GM12892 (cell line): ENCODE measurements at regions not wholly inside any gene's neighbourhood (a gene's known extent, or its start where the extent isn't known, plus 50 kb on each side); places are given as distances from the start of the nearest gene placed in this dataset.

Source experiments
- POLR2A ChIP-seq: IDR thresholded peaks from 2 replicates; pipeline ENCODE4 v1.6.1; 2011; ENCODE audit warnings: low read depth, low read length, control low read depth
- POLR2AphosphoS5 ChIP-seq: IDR thresholded peaks from 2 replicates; pipeline ENCODE4 v1.6.1; 2011; ENCODE audit warnings: low read depth, low read length, control low read depth

DNA sequence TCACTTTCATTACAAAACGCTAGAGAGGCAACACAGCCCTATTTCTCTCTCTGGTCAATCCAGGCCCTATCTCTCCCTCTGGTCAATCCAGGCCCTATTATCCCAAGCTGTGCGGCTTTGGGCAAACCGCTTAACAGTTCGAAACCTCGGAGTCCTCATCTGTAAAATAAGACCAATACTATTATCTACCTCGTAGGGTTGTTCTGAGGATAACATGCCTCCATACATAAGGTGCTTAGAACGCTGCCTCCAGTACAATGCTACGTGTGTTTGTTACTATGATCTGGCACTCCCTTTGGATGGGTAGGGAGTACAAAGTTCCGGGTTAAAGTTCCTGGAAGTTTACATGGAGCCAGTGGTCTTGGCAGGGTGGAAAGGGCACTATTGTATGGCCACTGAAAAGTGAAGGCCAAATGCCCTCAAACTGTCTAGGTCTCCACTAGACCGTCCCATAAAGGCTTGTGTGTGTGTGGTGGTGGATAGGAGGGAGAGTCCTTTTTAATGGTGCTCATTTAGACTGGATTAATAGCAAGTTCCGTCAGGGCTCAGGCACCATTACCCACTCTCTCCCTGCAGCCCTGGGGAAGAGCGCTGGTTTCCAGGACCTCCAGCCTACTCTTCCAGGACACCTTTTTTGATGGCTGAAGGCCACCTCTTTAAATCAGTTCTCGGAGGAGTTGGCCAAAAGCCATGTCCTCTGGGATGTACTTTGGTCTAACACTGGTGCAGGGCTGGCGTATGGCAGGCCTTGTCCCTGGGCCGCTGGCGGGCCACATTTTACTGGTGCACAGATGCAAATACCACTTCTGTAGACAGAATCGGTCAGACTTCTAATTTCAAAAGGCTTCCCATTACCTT lies 75.6 kb upstream of the BCOR start:
- no peak for TF ChIP-seq POLR2A
- no peak for TF ChIP-seq POLR2AphosphoS5
